Peyer's patch (tissue), 4 donors: ENCODE measurements at regions not wholly inside any gene's neighbourhood (a gene's known extent, or its start where the extent isn't known, plus 50 kb on each side); places are given as distances from the start of the nearest gene placed in this dataset.

ENCODE experiments used
- POLR2A ChIP-seq, 2 donors: fragments of 450-650 bp; IDR thresholded peaks; one replicate each; pipeline ENCODE4 v1.5.1; 2017; ENCODE audit warnings: antibody characterized with exemption in 2 of 2, mild to moderate bottlenecking in 2 of 2, moderate library complexity in 2 of 2
- TF ChIP-seq, protein P1 (sequence below), 6 experiments: fragments of 450-650 bp in 4 of 6; fragments of 200-600 bp in 2 of 6; sonication (generic) in 1 of 6; IDR thresholded peaks; one replicate each; pipeline ENCODE4 v1.5.1; 2017 to 2019; ENCODE audit warnings: antibody characterized with exemption in 6 of 6, mild to moderate bottlenecking in 3 of 6, moderate library complexity in 1 of 6

DNA sequence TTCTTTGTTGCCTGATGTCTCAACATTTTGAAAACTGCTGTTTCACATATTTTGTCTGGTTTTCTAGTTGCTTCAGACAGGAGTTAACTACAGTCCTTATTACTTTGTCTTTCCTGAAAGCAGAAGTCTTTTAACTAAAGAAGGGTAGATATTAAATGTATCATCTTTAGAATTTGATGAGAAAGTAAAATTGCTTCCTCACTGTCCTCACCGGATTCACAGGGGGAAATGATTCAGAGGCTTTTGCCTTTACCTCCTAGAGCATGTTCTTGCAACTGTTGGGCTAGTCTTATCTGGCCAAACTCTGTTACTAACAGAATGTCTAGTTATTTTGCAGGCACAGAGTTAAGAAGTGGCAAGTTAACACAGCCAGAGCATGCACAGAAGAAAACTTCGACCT, 107.2 kb upstream of the VAV3 start:
- TF ChIP-seq, protein P1, sequence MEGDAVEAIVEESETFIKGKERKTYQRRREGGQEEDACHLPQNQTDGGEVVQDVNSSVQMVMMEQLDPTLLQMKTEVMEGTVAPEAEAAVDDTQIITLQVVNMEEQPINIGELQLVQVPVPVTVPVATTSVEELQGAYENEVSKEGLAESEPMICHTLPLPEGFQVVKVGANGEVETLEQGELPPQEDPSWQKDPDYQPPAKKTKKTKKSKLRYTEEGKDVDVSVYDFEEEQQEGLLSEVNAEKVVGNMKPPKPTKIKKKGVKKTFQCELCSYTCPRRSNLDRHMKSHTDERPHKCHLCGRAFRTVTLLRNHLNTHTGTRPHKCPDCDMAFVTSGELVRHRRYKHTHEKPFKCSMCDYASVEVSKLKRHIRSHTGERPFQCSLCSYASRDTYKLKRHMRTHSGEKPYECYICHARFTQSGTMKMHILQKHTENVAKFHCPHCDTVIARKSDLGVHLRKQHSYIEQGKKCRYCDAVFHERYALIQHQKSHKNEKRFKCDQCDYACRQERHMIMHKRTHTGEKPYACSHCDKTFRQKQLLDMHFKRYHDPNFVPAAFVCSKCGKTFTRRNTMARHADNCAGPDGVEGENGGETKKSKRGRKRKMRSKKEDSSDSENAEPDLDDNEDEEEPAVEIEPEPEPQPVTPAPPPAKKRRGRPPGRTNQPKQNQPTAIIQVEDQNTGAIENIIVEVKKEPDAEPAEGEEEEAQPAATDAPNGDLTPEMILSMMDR (IDR thresholded peaks at IDR 0.05), result no peak
- TF ChIP-seq POLR2A (IDR thresholded peaks at IDR 0.05), result no peak
